Osteoblast (primary cell): ENCODE measurements at regions not wholly inside any gene's neighbourhood (a gene's known extent, or its start where the extent isn't known, plus 50 kb on each side); places are given as distances from the start of the nearest gene placed in this dataset.

Source experiments
- DNase-seq: peaks from one replicate; pipeline ENCODE4 v3.0.0; 2011; ENCODE audit warnings: low spot score, mixed read lengths; ENCODE audit not compliant: insufficient read length; ENCODE audit errors: missing footprints
- H2AFZ ChIP-seq: 2 replicates; pipeline ENCODE4 v1.6.0; 2011; ENCODE audit warnings: mild to moderate bottlenecking, low read length
- H3K27ac ChIP-seq: 2 replicates; pipeline ENCODE4 v1.5.1; 2011; ENCODE audit warnings: mild to moderate bottlenecking, low read depth, low read length, moderate library complexity
- H3K27me3 ChIP-seq: 2 replicates; pipeline ENCODE4 v1.6.0; 2012; ENCODE audit warnings: mild to moderate bottlenecking, control low read depth, inconsistent platforms, low read length, moderate library complexity; ENCODE audit not compliant: insufficient read depth
- H3K36me3 ChIP-seq: 2 replicates; pipeline ENCODE4 v1.5.1; 2011; ENCODE audit warnings: mild to moderate bottlenecking, low read length, control low read depth, moderate library complexity; ENCODE audit not compliant: insufficient read depth
- H3K4me1 ChIP-seq: 2 replicates; pipeline ENCODE4 v1.5.1; 2011; ENCODE audit warnings: mild to moderate bottlenecking, low read length, control low read depth, moderate library complexity; ENCODE audit not compliant: insufficient read depth
- H3K4me2 ChIP-seq: 2 replicates; pipeline ENCODE4 v1.6.0; 2011; ENCODE audit warnings: mild to moderate bottlenecking, low read length; ENCODE audit not compliant: insufficient read depth
- H3K4me3 ChIP-seq: fragments of 200-600 bp; sonication (generic); 3 replicates; pipeline ENCODE4 v1.5.1; 2012; ENCODE audit warnings: mild to moderate bottlenecking, low read length, inconsistent platforms; ENCODE audit not compliant: insufficient read depth
- H3K79me2 ChIP-seq: 2 replicates; pipeline ENCODE4 v1.6.0; 2012; ENCODE audit warnings: mild to moderate bottlenecking, low read length, control low read depth, inconsistent platforms; ENCODE audit not compliant: insufficient read depth
- H3K9me3 ChIP-seq: 2 replicates; pipeline ENCODE4 v1.5.1; 2011; ENCODE audit warnings: low read depth, low read length, control low read depth
- H4K20me1 ChIP-seq: 2 replicates; pipeline ENCODE4 v1.6.0; 2012; ENCODE audit warnings: mild to moderate bottlenecking, low read length, control low read depth; ENCODE audit not compliant: insufficient read depth
- CTCF ChIP-seq: IDR thresholded peaks from 2 replicates; pipeline ENCODE4 v1.5.1; 2011; ENCODE audit warnings: mild to moderate bottlenecking, low read depth, low read length, moderate library complexity; ENCODE audit errors: extremely low read depth

GRCh38 chr1:25039229-25039628 is 109.2 kb upstream of the RUNX3 start:
- no peak overlapping the region for H3K4me2 ChIP-seq
- H3K27me3 ChIP-seq, result no peaks in the 10 kb centered on the region
- TF ChIP-seq CTCF, result peak; percentile 28
- no peaks in the 10 kb centered on the region for H3K4me1 ChIP-seq
- no peaks in the 10 kb centered on the region for H4K20me1 ChIP-seq
- DNase-seq, result peak; percentile 91
- no peak overlapping the region for H2AFZ ChIP-seq
- no peak overlapping the region for H3K27ac ChIP-seq
- no peak overlapping the region for H3K4me3 ChIP-seq
- H3K79me2 ChIP-seq, result no peaks in the 10 kb centered on the region
- no peaks in the 10 kb centered on the region for H3K9me3 ChIP-seq
- no peaks in the 10 kb centered on the region for H3K36me3 ChIP-seq

GRCh38 chr1:25038699-25039098 is 108.6 kb upstream of the RUNX3 start:
- H3K36me3 ChIP-seq, result no peaks in the 10 kb centered on the region
- no peaks in the 10 kb centered on the region for H4K20me1 ChIP-seq
- H3K9me3 ChIP-seq, result no peaks in the 10 kb centered on the region
- H3K4me1 ChIP-seq, result no peaks in the 10 kb centered on the region
- H3K79me2 ChIP-seq, result no peaks in the 10 kb centered on the region
- no peak for TF ChIP-seq CTCF
- H3K27me3 ChIP-seq, result no peaks in the 10 kb centered on the region
- H3K27ac ChIP-seq, result no peak overlapping the region
- DNase-seq, result no peak
- no peak overlapping the region for H3K4me2 ChIP-seq
- no peak overlapping the region for H2AFZ ChIP-seq
- H3K4me3 ChIP-seq, result no peak overlapping the region

- TF ChIP-seq CTCF, result peak; percentile 64
- Histone ChIP-seq H3K27ac (no peak overlapping the region), H3K4me3 (no peak overlapping the region), H2AFZ (no peak overlapping the region), H3K9me3 (no peaks in the 10 kb centered on the region), H3K4me1 (no peaks in the 10 kb centered on the region), H4K20me1 (no peaks in the 10 kb centered on the region), H3K79me2 (no peaks in the 10 kb centered on the region), H3K4me2 (no peak overlapping the region), H3K27me3 (no peaks in the 10 kb centered on the region), H3K36me3 (no peaks in the 10 kb centered on the region)
- peak; percentile 93 for DNase-seq
Observed at GRCh38 chr1:25037174-25038074, 107.3 kb upstream of the RUNX3 start.

- Histone ChIP-seq H2AFZ (no peak overlapping the region), H3K27ac (no peak overlapping the region), H3K4me2 (no peak overlapping the region), H3K4me3 (no peak overlapping the region), H3K27me3 (no peaks in the 10 kb centered on the region), H4K20me1 (no peaks in the 10 kb centered on the region), H3K9me3 (no peaks in the 10 kb centered on the region), H3K79me2 (no peaks in the 10 kb centered on the region), H3K36me3 (no peaks in the 10 kb centered on the region), H3K4me1 (no peaks in the 10 kb centered on the region)
- DNase-seq, result no peak
- TF ChIP-seq CTCF, result no peak
Observed at GRCh38 chr1:25036117-25036546, 106.1 kb upstream of the RUNX3 start.
